ENCODE measurements at regions not wholly inside any gene's neighbourhood (a gene's known extent, or its start where the extent isn't known, plus 50 kb on each side); places are given as distances from the start of the nearest gene placed in this dataset.

DNA sequence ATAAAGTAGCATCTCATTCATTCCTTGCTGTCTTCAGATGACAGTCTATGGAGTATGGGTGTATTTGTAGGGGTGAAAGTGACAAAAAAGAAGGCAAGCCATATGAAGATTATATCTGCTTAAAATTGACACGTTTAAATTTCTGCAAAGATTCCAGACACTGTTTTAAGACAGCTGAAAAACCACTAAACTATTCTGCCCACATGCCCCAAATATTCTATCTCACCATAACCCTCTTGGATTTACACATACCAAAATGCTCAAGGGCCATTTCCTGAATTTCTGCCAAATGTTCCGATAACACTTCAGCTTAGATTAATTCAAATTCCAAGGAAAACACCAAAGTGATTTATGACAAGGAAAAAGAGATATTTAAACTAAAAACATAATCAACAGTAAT is 99.9 kb upstream of the IL6 start:
- DNase-seq = no peak
- Mint-ChIP-seq H3K36me3 (ENCODE audit: low read depth) (no peaks in the 10 kb centered on the region; the same call in 1 of the 2 replicates), H3K4me1 (ENCODE audit: low read depth) (peaks cover 24% of the 10 kb centered on the region), H3K27me3 (ENCODE audit: insufficient read depth) (no peaks in the 10 kb centered on the region), H3K9me3 (no peaks in the 10 kb centered on the region), H3K27ac (no peak overlapping the region), H3K4me3 (no peak overlapping the region)
- TF ChIP-seq, protein P1, sequence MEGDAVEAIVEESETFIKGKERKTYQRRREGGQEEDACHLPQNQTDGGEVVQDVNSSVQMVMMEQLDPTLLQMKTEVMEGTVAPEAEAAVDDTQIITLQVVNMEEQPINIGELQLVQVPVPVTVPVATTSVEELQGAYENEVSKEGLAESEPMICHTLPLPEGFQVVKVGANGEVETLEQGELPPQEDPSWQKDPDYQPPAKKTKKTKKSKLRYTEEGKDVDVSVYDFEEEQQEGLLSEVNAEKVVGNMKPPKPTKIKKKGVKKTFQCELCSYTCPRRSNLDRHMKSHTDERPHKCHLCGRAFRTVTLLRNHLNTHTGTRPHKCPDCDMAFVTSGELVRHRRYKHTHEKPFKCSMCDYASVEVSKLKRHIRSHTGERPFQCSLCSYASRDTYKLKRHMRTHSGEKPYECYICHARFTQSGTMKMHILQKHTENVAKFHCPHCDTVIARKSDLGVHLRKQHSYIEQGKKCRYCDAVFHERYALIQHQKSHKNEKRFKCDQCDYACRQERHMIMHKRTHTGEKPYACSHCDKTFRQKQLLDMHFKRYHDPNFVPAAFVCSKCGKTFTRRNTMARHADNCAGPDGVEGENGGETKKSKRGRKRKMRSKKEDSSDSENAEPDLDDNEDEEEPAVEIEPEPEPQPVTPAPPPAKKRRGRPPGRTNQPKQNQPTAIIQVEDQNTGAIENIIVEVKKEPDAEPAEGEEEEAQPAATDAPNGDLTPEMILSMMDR (IDR thresholded peaks at IDR 0.05) = no peak

DNA sequence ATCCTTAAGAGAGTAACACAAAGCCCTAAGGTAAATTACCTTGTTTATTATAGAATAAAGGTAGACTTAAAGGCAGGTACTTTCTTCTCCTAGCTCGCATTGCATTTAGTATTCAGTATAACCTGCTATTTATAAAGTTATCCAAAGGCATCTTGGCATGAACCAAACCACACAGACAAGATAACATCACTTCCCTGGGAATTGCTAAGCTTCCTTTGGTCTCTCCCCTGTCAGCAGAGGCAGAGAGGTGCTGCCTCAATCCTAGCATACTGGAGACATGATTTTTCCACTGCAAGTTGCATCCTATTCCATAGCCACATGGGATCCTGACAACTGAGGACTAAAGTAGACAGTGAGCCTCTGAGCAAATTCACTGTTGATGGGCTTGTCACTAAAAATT is 101.7 kb upstream of the IL6 start:
- H3K27me3 Mint-ChIP-seq (ENCODE audit: insufficient read depth) = no peaks in the 10 kb centered on the region
- peaks cover 7% of the 10 kb centered on the region for H3K36me3 Mint-ChIP-seq (ENCODE audit: low read depth)
- H3K4me3 Mint-ChIP-seq = no peak overlapping the region
- TF ChIP-seq, protein P1 (IDR thresholded peaks at IDR 0.05) = no peak
- H3K27ac Mint-ChIP-seq = no peak overlapping the region
- DNase-seq = no peak
- peaks cover 18% of the 10 kb centered on the region for H3K4me1 Mint-ChIP-seq (ENCODE audit: low read depth)
- no peaks in the 10 kb centered on the region for H3K9me3 Mint-ChIP-seq

DNA sequence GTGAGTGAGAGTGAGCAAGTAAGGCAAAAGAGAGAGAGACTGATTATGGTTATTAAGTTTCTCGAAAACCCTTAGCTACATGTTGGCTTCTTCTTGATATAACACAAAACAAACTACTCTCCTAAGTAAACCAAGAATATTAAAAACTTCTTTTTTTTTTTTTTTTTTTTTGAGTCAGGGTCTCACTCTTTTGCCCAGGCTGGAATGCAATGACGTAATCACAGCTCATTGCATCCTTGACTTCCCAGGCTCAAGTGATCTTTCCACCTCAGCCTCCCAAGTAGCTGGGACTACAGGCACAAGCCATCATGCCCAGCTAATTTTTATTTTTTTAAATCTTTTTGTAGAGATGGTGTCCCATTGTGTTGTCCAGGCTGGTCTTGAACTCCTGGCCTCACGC is 102.2 kb upstream of the IL6 start:
- no peaks in the 10 kb centered on the region for H3K27me3 Mint-ChIP-seq (ENCODE audit: insufficient read depth)
- peaks cover under 1% of the 10 kb centered on the region; the same call in 1 of the 2 replicates for H3K9me3 Mint-ChIP-seq
- TF ChIP-seq, protein P1 (IDR thresholded peaks at IDR 0.05) = no peak
- H3K36me3 Mint-ChIP-seq (ENCODE audit: low read depth) = peaks cover 10% of the 10 kb centered on the region
- H3K4me3 Mint-ChIP-seq = no peak overlapping the region
- H3K4me1 Mint-ChIP-seq (ENCODE audit: low read depth) = peaks cover 18% of the 10 kb centered on the region
- no peak overlapping the region for H3K27ac Mint-ChIP-seq
- no peak for DNase-seq

DNA sequence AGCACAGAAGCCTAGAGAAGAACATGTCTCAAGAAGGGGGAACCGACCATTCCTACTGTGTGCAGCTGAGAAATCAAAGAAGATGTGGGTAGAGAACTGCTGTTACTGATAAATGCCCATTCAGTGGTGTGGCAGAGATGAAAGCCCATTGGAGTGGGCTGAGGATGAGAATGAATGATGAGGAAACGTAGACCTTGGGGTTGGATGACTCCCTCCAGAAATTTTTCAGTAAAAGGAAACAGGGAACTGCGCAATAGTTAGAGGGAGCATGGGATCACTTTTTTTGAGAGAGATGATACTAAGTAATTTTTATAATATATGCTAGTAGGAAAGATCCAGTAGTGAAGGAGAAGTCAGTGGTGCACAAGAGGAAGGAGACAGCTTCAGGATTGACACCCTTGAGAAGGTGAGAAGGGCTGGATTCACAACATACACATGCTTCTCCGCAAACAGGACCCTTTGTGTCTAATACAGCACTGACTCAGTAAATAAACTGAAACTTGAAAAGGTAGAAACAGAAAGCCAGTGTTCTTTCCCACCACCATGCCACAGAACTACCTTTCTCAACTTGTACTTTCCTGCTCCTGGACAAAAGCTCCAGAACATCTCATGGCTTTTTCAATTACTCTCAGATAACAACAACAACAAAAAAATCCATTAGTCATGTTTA is 104.7 kb upstream of the IL6 start:
- DNase-seq = no peak
- Mint-ChIP-seq H3K36me3 (ENCODE audit: low read depth) (peaks cover 26% of the 10 kb centered on the region), H3K4me3 (no peak overlapping the region), H3K27me3 (ENCODE audit: insufficient read depth) (no peaks in the 10 kb centered on the region; the same call in 1 of the 2 replicates), H3K27ac (no peak overlapping the region), H3K9me3 (peaks cover 26% of the 10 kb centered on the region), H3K4me1 (ENCODE audit: low read depth) (peaks cover 14% of the 10 kb centered on the region)
- TF ChIP-seq, protein P1 (IDR thresholded peaks at IDR 0.05) = no peak

DNA sequence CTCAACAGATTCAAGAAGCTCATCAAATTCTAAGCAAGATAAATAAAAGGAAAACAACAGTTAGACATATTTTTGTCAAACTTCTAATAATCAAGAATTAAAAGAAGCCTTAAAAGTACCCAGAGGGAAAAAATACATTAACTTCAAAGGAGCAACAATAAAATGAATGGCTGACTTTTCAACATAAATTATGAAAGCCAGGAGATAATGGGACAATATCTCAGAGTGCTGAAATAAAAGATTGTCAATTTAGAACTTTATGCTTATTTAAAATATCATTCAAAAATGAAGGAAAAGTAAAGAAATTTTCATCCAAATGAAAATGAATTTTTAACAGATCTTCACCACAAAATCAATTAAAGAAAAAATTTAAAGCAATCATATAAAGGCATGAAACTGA is 108.5 kb upstream of the IL6 start:
- Mint-ChIP-seq H3K27me3 (ENCODE audit: insufficient read depth) (no peaks in the 10 kb centered on the region; the same call in 1 of the 2 replicates), H3K9me3 (peaks cover 32% of the 10 kb centered on the region), H3K27ac (no peak overlapping the region), H3K4me3 (no peak overlapping the region), H3K4me1 (ENCODE audit: low read depth) (0 out of 2 replicates have a peak, but pooled peaks cover 6% of the 10 kb centered on the region), H3K36me3 (ENCODE audit: low read depth) (peaks cover 44% of the 10 kb centered on the region)
- no peak for DNase-seq
- TF ChIP-seq, protein P1 (IDR thresholded peaks at IDR 0.05) = no peak

All from HFFc6 (cell line).